ENCODE measurements at regions not wholly inside any gene's neighbourhood (a gene's known extent, or its start where the extent isn't known, plus 50 kb on each side); places are given as distances from the start of the nearest gene placed in this dataset.
"Not testable (repeated sequence)": the region's sequence is repeated elsewhere in the genome, so short reads cannot be mapped to it uniquely, and the experiment has no call there.

GRCh38 chr14:88975926-88976325 lies 151.5 kb downstream of the TTC8 start:
- Histone ChIP-seq H4K20me1 (ENCODE audit: insufficient read depth) (no peaks in the 10 kb centered on the region), H3K27ac (ENCODE audit: low read length) (no peak overlapping the region), H3K9me3 (ENCODE audit: low read length) (no peaks in the 10 kb centered on the region), H2AFZ (ENCODE audit: low read depth, low read length) (no peak overlapping the region), H3F3A (ENCODE audit: insufficient read depth, low read length, poor library complexity, severe bottlenecking) (no peaks in the 10 kb centered on the region), H3K4me2 (ENCODE audit: low read length) (no peak overlapping the region), H3K9me2 (ENCODE audit: insufficient read depth, low read length) (no peaks in the 10 kb centered on the region), H3K9ac (ENCODE audit: low read length) (no peak overlapping the region), H3K36me3 (ENCODE audit: insufficient read depth, low read length) (no peaks in the 10 kb centered on the region), H3K4me3 (ENCODE audit: low read length) (no peak overlapping the region), H3K27me3 (ENCODE audit: insufficient read depth, low read depth, low read length) (peaks cover 5% of the 10 kb centered on the region), H3K79me2 (replicated peaks; ENCODE audit: insufficient read depth, low read length) (no peaks in the 10 kb centered on the region)
- TF ChIP-seq REST (IDR thresholded peaks at IDR 0.05; ENCODE audit: borderline replicate concordance) (no peak), TAF1 (IDR thresholded peaks at IDR 0.05; ENCODE audit: low read depth) (no peak), RAD21 (conservative IDR thresholded peaks at IDR 0.05) (no peak), SMC3 (conservative IDR thresholded peaks at IDR 0.05; ENCODE audit: poor library complexity) (no peak), EP300 (conservative IDR thresholded peaks at IDR 0.05; ENCODE audit: poor library complexity, severe bottlenecking) (no peak), CTCF (IDR thresholded peaks at IDR 0.05; ENCODE audit: poor library complexity, severe bottlenecking) (no peak), POLR2AphosphoS5 (IDR thresholded peaks at IDR 0.05) (no peak), EZH2 (IDR thresholded peaks at IDR 0.05; ENCODE audit: borderline replicate concordance, insufficient read depth, low read length, poor library complexity, severe bottlenecking) (no peak), MXI1 (conservative IDR thresholded peaks at IDR 0.05; ENCODE audit: poor library complexity, severe bottlenecking) (no peak)

- H3K36me3 ChIP-seq (ENCODE audit: insufficient read depth, low read length); H3F3A ChIP-seq (ENCODE audit: insufficient read depth, low read length, poor library complexity, severe bottlenecking); H3K79me2 ChIP-seq (replicated peaks; ENCODE audit: insufficient read depth, low read length); H3K4me3 ChIP-seq (ENCODE audit: low read length); H3K9ac ChIP-seq (ENCODE audit: low read length); H3K9me2 ChIP-seq (ENCODE audit: insufficient read depth, low read length); H3K4me2 ChIP-seq (ENCODE audit: low read length); H3K27ac ChIP-seq (ENCODE audit: low read length); H4K20me1 ChIP-seq (ENCODE audit: insufficient read depth); H3K9me3 ChIP-seq (ENCODE audit: low read length); H2AFZ ChIP-seq (ENCODE audit: low read depth, low read length); H3K27me3 ChIP-seq (ENCODE audit: insufficient read depth, low read depth, low read length): not testable (repeated sequence)
Observed at GRCh38 chr14:88980907-88981306, 156.5 kb downstream of the TTC8 start.

GRCh38 chr14:88981948-88982347 lies 157.5 kb downstream of the TTC8 start:
- Histone ChIP-seq H3K36me3 (ENCODE audit: insufficient read depth, low read length) (no peaks in the 10 kb centered on the region), H3K9me3 (ENCODE audit: low read length) (no peaks in the 10 kb centered on the region), H3K4me3 (ENCODE audit: low read length) (no peak overlapping the region), H3F3A (ENCODE audit: insufficient read depth, low read length, poor library complexity, severe bottlenecking) (no peaks in the 10 kb centered on the region), H3K9ac (ENCODE audit: low read length) (no peak overlapping the region), H3K27me3 (ENCODE audit: insufficient read depth, low read depth, low read length) (peaks cover 5% of the 10 kb centered on the region), H3K27ac (ENCODE audit: low read length) (no peak overlapping the region), H3K4me2 (ENCODE audit: low read length) (no peak overlapping the region), H4K20me1 (ENCODE audit: insufficient read depth) (no peaks in the 10 kb centered on the region), H3K79me2 (replicated peaks; ENCODE audit: insufficient read depth, low read length) (no peaks in the 10 kb centered on the region), H2AFZ (ENCODE audit: low read depth, low read length) (no peak overlapping the region), H3K9me2 (ENCODE audit: insufficient read depth, low read length) (no peaks in the 10 kb centered on the region)
- no peak for TF ChIP-seq EZH2 (IDR thresholded peaks at IDR 0.05; ENCODE audit: borderline replicate concordance, insufficient read depth, low read length, poor library complexity, severe bottlenecking)
- no peak for TF ChIP-seq SMC3 (conservative IDR thresholded peaks at IDR 0.05; ENCODE audit: poor library complexity)
- no peak for TF ChIP-seq RAD21 (conservative IDR thresholded peaks at IDR 0.05)
- TF ChIP-seq REST (IDR thresholded peaks at IDR 0.05; ENCODE audit: borderline replicate concordance) = no peak
- TF ChIP-seq TAF1 (IDR thresholded peaks at IDR 0.05; ENCODE audit: low read depth) = no peak

Data from neural cell (in vitro differentiated cells).